IPS-NIHi7 (cell line): ENCODE measurements at regions not wholly inside any gene's neighbourhood (a gene's known extent, or its start where the extent isn't known, plus 50 kb on each side); places are given as distances from the start of the nearest gene placed in this dataset.
"Not testable (repeated sequence)": the region's sequence is repeated elsewhere in the genome, so short reads cannot be mapped to it uniquely, and the experiment has no call there.

Experiments
- DNase-seq: peaks from one replicate; pipeline ENCODE4 v3.0.0; 2012; ENCODE audit warnings: mixed read lengths; ENCODE audit errors: extremely low spot score

- DNase-seq: peak; percentile 46
Measured at GRCh38 chr19:29013325-29013724, 199.6 kb downstream of the UQCRFS1 start.

GRCh38 chr19:29012457-29012856 is 200.5 kb downstream of the UQCRFS1 start:
- no peak for DNase-seq

- DNase-seq: no peak
Measured at GRCh38 chr19:29010276-29010675, 202.7 kb downstream of the UQCRFS1 start.

- no peak for DNase-seq
Measured at GRCh38 chr19:29006057-29006735, 206.8 kb downstream of the UQCRFS1 start.

- DNase-seq: no peak
Measured at GRCh38 chr19:29004796-29005195, 208.2 kb downstream of the UQCRFS1 start.

- no peak for DNase-seq
Measured at GRCh38 chr19:29003641-29004409, 209.1 kb downstream of the UQCRFS1 start.

- DNase-seq: no peak
Measured at GRCh38 chr19:29002336-29002735, 210.6 kb downstream of the UQCRFS1 start.

GRCh38 chr19:29001597-29002245 is 211.2 kb downstream of the UQCRFS1 start:
- no peak for DNase-seq

GRCh38 chr19:29001141-29001581 is 211.8 kb downstream of the UQCRFS1 start:
- DNase-seq: no peak

GRCh38 chr19:28999724-29000433 is 213.1 kb downstream of the UQCRFS1 start:
- DNase-seq: no peak

GRCh38 chr19:28998974-28999373 is 214.0 kb downstream of the UQCRFS1 start:
- no peak for DNase-seq

GRCh38 chr19:28997866-28998265 is 215.1 kb downstream of the UQCRFS1 start:
- DNase-seq: not testable (repeated sequence)

GRCh38 chr19:28990522-28990921 is 222.4 kb downstream of the UQCRFS1 start:
- DNase-seq: no peak

GRCh38 chr19:28989739-28990138 is 223.2 kb downstream of the UQCRFS1 start:
- DNase-seq: no peak

- no peak for DNase-seq
Measured at GRCh38 chr19:28988066-28988465, 224.9 kb downstream of the UQCRFS1 start.

GRCh38 chr19:28987177-28987576 is 225.8 kb downstream of the UQCRFS1 start:
- DNase-seq: no peak

GRCh38 chr19:28985201-28985600 is 227.8 kb downstream of the UQCRFS1 start:
- DNase-seq: no peak

- DNase-seq: no peak
Measured at GRCh38 chr19:28984315-28984714, 228.6 kb downstream of the UQCRFS1 start.

GRCh38 chr19:28983430-28983829 is 229.5 kb downstream of the UQCRFS1 start:
- DNase-seq: no peak

GRCh38 chr19:28981994-28982393 is 231.0 kb downstream of the UQCRFS1 start:
- no peak for DNase-seq

GRCh38 chr19:28981518-28981917 is 231.4 kb downstream of the UQCRFS1 start:
- DNase-seq: no peak

GRCh38 chr19:28980236-28980868 is 232.6 kb downstream of the UQCRFS1 start:
- peak; percentile 70 for DNase-seq
